ENCODE measurements at regions not wholly inside any gene's neighbourhood (a gene's known extent, or its start where the extent isn't known, plus 50 kb on each side); places are given as distances from the start of the nearest gene placed in this dataset.

- no peak for DNase-seq
- intact Hi-C loops (cut with DNase I): no loop called here
- Histone ChIP-seq H3K4me1 (no peaks in the 10 kb centered on the region), H3K27me3 (ENCODE audit: low read depth) (no peaks in the 10 kb centered on the region), H3K9me3 (no peaks in the 10 kb centered on the region), H3K27ac (no peak overlapping the region), H3K4me3 (no peak overlapping the region), H3K36me3 (no peaks in the 10 kb centered on the region)
- no peak for ATAC-seq
- TF ChIP-seq CTCF (IDR thresholded peaks at IDR 0.05): no peak
These were observed 236.3 kb upstream of the ZC3H12C start for GRCh38 chr11:109856928-109857327.

GRCh38 chr11:109857637-109858036 lies 235.6 kb upstream of the ZC3H12C start:
- intact Hi-C loops (cut with DNase I): no loop called here
- H3K27ac ChIP-seq: no peak overlapping the region
- no peak overlapping the region for H3K4me3 ChIP-seq
- no peaks in the 10 kb centered on the region for H3K9me3 ChIP-seq
- TF ChIP-seq CTCF (IDR thresholded peaks at IDR 0.05): no peak
- no peaks in the 10 kb centered on the region for H3K36me3 ChIP-seq
- DNase-seq (no peak), ATAC-seq (no peak)
- H3K27me3 ChIP-seq (ENCODE audit: low read depth): no peaks in the 10 kb centered on the region
- H3K4me1 ChIP-seq: no peaks in the 10 kb centered on the region

GRCh38 chr11:109858152-109858551 lies 235.0 kb upstream of the ZC3H12C start:
- no peaks in the 10 kb centered on the region for H3K36me3 ChIP-seq
- TF ChIP-seq CTCF (IDR thresholded peaks at IDR 0.05): no peak
- no peaks in the 10 kb centered on the region for H3K27me3 ChIP-seq (ENCODE audit: low read depth)
- no peaks in the 10 kb centered on the region for H3K9me3 ChIP-seq
- ATAC-seq: no peak
- no peaks in the 10 kb centered on the region for H3K4me1 ChIP-seq
- no peak overlapping the region for H3K4me3 ChIP-seq
- intact Hi-C loops (cut with DNase I): no loop called here
- H3K27ac ChIP-seq: no peak overlapping the region
- DNase-seq: no peak

GRCh38 chr11:109859045-109859724 lies 234.0 kb upstream of the ZC3H12C start:
- TF ChIP-seq CTCF (IDR thresholded peaks at IDR 0.05): no peak
- no peak overlapping the region for H3K4me3 ChIP-seq
- no peaks in the 10 kb centered on the region for H3K4me1 ChIP-seq
- no peak for ATAC-seq
- DNase-seq: no peak
- H3K9me3 ChIP-seq: no peaks in the 10 kb centered on the region
- no peaks in the 10 kb centered on the region for H3K36me3 ChIP-seq
- no peak overlapping the region for H3K27ac ChIP-seq
- intact Hi-C loops (cut with DNase I): no loop called here
- no peaks in the 10 kb centered on the region for H3K27me3 ChIP-seq (ENCODE audit: low read depth)

GRCh38 chr11:109862835-109863234 lies 230.4 kb upstream of the ZC3H12C start:
- intact Hi-C loops (cut with DNase I): no loop called here
- ATAC-seq: no peak
- no peak for DNase-seq
- Histone ChIP-seq H3K9me3 (no peaks in the 10 kb centered on the region), H3K27me3 (ENCODE audit: low read depth) (no peaks in the 10 kb centered on the region), H3K4me3 (no peak overlapping the region), H3K27ac (no peak overlapping the region), H3K4me1 (no peaks in the 10 kb centered on the region), H3K36me3 (no peaks in the 10 kb centered on the region)
- no peak for TF ChIP-seq CTCF (IDR thresholded peaks at IDR 0.05)
